ENCODE measurements at regions not wholly inside any gene's neighbourhood (a gene's known extent, or its start where the extent isn't known, plus 50 kb on each side); places are given as distances from the start of the nearest gene placed in this dataset.

DNA sequence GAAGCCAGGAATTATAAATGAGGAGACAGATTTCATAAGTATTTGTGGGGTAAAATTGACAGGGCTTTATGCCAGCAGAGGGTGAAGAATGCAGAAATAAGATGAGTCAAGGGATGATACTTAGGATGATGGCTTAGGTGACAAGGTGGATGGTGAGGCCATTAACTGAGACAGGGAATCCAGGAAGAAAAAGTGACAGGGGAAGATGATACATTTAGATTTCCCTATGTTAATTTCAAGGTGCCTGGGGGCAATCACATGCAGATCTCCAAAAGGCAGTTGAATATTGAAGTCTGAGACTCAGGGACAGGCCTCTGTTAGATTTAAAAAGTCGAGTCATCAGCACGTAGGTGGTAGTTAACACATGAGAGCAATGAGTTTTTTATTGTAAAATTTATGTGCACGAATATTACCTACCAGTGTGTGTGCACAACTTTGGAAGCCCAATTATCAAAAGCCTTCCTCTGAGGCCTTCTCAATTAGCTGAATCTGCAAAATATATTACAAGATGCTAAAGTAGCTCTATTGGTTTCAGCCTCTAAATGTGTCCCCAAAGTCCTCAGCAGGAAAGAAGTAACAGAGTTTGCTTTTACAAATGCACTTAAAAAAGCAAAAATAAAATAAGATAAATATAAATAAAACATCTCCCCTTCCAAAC is 67.9 kb upstream of the CHL1 start:
- H3K27me3 ChIP-seq (ENCODE audit: insufficient read depth, low read depth), result no peaks in the 10 kb centered on the region
- no peaks in the 10 kb centered on the region for H3K4me1 ChIP-seq (ENCODE audit: low read depth, poor library complexity, severe bottlenecking)
- H3K79me2 ChIP-seq (ENCODE audit: insufficient read depth, low read depth), result no peaks in the 10 kb centered on the region

DNA sequence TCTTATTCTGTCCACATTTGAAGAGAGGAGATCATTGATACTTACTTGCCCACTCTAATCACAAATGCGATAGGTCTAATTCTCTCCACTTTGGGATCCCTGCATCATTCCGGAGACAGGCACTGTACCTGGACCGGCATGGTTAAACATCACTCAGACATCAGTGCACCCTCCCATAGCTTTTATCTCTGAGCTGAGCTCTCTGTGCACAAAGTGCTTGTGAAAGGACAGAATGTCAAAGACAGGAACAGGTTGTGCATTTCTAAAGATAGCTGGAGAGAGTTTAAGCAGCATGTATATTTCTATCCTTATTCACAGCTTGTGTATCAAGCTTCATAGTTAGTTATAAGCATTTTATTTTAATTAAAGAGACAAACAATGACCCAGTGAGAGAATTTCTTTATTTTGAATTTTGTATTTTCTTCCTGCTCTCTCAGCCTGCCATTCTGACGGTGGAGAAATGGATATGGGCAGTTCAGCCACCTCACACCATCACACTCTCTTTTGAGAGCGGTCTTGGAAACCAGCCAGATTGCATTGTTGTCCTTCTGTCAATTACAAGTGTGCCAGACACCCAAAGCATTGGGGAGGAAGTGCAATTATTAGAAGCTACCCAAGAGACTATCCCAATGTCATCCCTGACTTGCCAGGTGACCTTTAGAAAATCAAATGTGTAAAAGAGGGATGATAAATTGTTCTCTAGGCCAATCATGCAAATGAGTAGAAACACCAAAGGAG is 65.2 kb upstream of the CHL1 start:
- H3K4me1 ChIP-seq (ENCODE audit: low read depth, poor library complexity, severe bottlenecking), result no peaks in the 10 kb centered on the region

More for the DNA sequence above, 67.9 kb upstream of the CHL1 start:
- H3K4me3 ChIP-seq (IDR thresholded peaks at IDR 0.05; ENCODE audit: insufficient read depth, low read depth, low read length), result no peak overlapping the region
- TF ChIP-seq, protein P1, sequence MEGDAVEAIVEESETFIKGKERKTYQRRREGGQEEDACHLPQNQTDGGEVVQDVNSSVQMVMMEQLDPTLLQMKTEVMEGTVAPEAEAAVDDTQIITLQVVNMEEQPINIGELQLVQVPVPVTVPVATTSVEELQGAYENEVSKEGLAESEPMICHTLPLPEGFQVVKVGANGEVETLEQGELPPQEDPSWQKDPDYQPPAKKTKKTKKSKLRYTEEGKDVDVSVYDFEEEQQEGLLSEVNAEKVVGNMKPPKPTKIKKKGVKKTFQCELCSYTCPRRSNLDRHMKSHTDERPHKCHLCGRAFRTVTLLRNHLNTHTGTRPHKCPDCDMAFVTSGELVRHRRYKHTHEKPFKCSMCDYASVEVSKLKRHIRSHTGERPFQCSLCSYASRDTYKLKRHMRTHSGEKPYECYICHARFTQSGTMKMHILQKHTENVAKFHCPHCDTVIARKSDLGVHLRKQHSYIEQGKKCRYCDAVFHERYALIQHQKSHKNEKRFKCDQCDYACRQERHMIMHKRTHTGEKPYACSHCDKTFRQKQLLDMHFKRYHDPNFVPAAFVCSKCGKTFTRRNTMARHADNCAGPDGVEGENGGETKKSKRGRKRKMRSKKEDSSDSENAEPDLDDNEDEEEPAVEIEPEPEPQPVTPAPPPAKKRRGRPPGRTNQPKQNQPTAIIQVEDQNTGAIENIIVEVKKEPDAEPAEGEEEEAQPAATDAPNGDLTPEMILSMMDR (conservative IDR thresholded peaks at IDR 0.05; ENCODE audit: low read depth, low read length), result no peak
- H3K4me2 ChIP-seq, result no peak overlapping the region
- H3K27ac ChIP-seq, result no peak overlapping the region
- no peaks in the 10 kb centered on the region for H3K36me3 ChIP-seq (ENCODE audit: insufficient read depth)
- no peak overlapping the region for H2AFZ ChIP-seq (ENCODE audit: low read depth)
- no peaks in the 10 kb centered on the region for H4K20me1 ChIP-seq (ENCODE audit: insufficient read depth)
- no peak overlapping the region for H3K9ac ChIP-seq

DNA sequence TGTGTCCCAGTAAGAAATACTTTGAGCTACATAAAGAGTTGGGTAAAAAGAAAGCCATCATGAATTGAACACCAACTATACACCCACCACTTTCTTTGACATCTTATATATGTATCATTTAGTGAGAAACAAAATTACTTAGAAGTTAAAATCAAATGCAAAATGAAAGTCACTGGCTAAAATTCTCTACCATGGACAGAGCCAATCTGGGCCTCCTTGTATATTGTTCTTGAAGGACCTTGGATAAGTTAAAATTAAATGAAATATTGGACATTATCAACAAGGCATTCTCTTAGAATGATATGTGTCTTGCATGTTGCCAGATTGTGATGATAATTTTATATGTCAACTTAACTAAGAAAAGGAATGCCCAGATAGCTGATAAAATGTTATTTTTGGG is 64.2 kb upstream of the CHL1 start:
- H3K4me1 ChIP-seq (ENCODE audit: low read depth, poor library complexity, severe bottlenecking), result no peaks in the 10 kb centered on the region
- no peak overlapping the region for H2AFZ ChIP-seq (ENCODE audit: low read depth)
- TF ChIP-seq, protein P1 (conservative IDR thresholded peaks at IDR 0.05; ENCODE audit: low read depth, low read length), result no peak
- H3K27me3 ChIP-seq (ENCODE audit: insufficient read depth, low read depth), result no peaks in the 10 kb centered on the region
- no peak overlapping the region for H3K27ac ChIP-seq
- H3K79me2 ChIP-seq (ENCODE audit: insufficient read depth, low read depth), result no peaks in the 10 kb centered on the region
- H4K20me1 ChIP-seq (ENCODE audit: insufficient read depth), result no peaks in the 10 kb centered on the region
- H3K9ac ChIP-seq, result no peak overlapping the region
- H3K4me2 ChIP-seq, result no peak overlapping the region
- H3K4me3 ChIP-seq (IDR thresholded peaks at IDR 0.05; ENCODE audit: insufficient read depth, low read depth, low read length), result no peak overlapping the region
- H3K36me3 ChIP-seq (ENCODE audit: insufficient read depth), result no peaks in the 10 kb centered on the region

More for the DNA sequence above, 65.2 kb upstream of the CHL1 start:
- H3K4me2 ChIP-seq, result no peak overlapping the region
- no peak overlapping the region for H3K4me3 ChIP-seq (IDR thresholded peaks at IDR 0.05; ENCODE audit: insufficient read depth, low read depth, low read length)
- no peaks in the 10 kb centered on the region for H3K36me3 ChIP-seq (ENCODE audit: insufficient read depth)
- no peak overlapping the region for H3K27ac ChIP-seq
- H2AFZ ChIP-seq (ENCODE audit: low read depth), result no peak overlapping the region
- no peaks in the 10 kb centered on the region for H3K27me3 ChIP-seq (ENCODE audit: insufficient read depth, low read depth)
- no peaks in the 10 kb centered on the region for H4K20me1 ChIP-seq (ENCODE audit: insufficient read depth)
- no peak overlapping the region for H3K9ac ChIP-seq
- H3K79me2 ChIP-seq (ENCODE audit: insufficient read depth, low read depth), result no peaks in the 10 kb centered on the region
- TF ChIP-seq, protein P1 (conservative IDR thresholded peaks at IDR 0.05; ENCODE audit: low read depth, low read length), result no peak

DNA sequence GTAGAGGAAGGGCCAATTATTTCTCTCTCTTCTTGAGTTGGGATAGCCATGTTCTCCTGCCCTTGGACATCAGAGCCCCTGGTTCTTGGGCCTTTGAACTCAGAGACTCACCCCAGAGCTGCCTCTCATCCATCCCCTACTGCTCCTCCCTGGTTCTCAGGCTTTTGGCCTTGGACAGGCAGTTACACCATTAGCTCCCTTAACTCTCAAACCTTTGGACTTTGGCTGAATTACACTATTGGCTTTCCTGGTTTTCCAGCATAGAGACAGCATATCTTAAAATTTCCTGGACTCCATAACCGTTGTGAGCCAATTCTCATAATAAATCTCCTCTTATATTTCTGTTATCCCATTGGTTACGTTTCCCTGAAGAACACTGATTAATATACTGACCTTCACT is 63.7 kb upstream of the CHL1 start:
- H2AFZ ChIP-seq (ENCODE audit: low read depth), result no peak overlapping the region
- no peaks in the 10 kb centered on the region for H3K27me3 ChIP-seq (ENCODE audit: insufficient read depth, low read depth)
- no peak overlapping the region for H3K4me2 ChIP-seq
- no peaks in the 10 kb centered on the region for H3K79me2 ChIP-seq (ENCODE audit: insufficient read depth, low read depth)
- no peak overlapping the region for H3K9ac ChIP-seq
- H3K27ac ChIP-seq, result no peak overlapping the region
- H3K4me3 ChIP-seq (IDR thresholded peaks at IDR 0.05; ENCODE audit: insufficient read depth, low read depth, low read length), result no peak overlapping the region
- H3K36me3 ChIP-seq (ENCODE audit: insufficient read depth), result no peaks in the 10 kb centered on the region
- no peaks in the 10 kb centered on the region for H4K20me1 ChIP-seq (ENCODE audit: insufficient read depth)
- TF ChIP-seq, protein P1 (conservative IDR thresholded peaks at IDR 0.05; ENCODE audit: low read depth, low read length), result no peak
- no peaks in the 10 kb centered on the region for H3K4me1 ChIP-seq (ENCODE audit: low read depth, poor library complexity, severe bottlenecking)
